Stimulated activated CD8-positive, alpha-beta memory T cell treated with anti-CD3 and anti-CD28 coated beads, Interleukin-15, amount 100 ng/mL, for 24 hours (primary cell): ENCODE measurements at regions not wholly inside any gene's neighbourhood (a gene's known extent, or its start where the extent isn't known, plus 50 kb on each side); places are given as distances from the start of the nearest gene placed in this dataset.

ENCODE experiments used
- DNase-seq: peaks from one replicate; pipeline ENCODE4 v3.0.0-alpha.2; 2020; ENCODE audit warnings: low read depth

GRCh38 chr1:5659606-5660005, 332.6 kb downstream of the NPHP4 start:
- no peak for DNase-seq

GRCh38 chr1:5658340-5659316, 333.6 kb downstream of the NPHP4 start:
- DNase-seq, result no peak

- no peak for DNase-seq
Observed at GRCh38 chr1:5651964-5652821, 340.0 kb downstream of the NPHP4 start.

DNA sequence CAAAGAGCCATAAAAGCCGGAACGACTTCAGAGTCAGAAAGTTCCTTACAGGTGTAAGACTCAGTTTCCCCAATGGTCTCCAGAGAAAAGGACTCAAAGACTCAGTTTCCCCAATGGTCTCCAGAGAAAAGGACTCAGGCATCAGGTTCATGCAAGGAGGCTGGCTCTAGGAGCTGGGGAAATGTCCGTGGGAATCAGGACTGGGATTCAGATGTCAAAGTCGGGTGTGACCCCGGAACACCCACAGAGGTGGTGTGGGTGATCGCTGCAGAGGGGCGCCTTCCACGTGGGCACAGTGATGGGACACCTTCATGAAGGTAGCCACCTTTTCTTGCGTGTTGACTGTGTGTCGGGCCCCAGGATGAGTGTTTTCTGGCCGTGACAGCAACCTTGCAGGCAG, 340.8 kb downstream of the NPHP4 start:
- DNase-seq, result no peak

GRCh38 chr1:5651027-5651410, 341.2 kb downstream of the NPHP4 start:
- DNase-seq, result no peak

GRCh38 chr1:5650283-5651026, 341.8 kb downstream of the NPHP4 start:
- DNase-seq, result no peak

GRCh38 chr1:5649795-5650194, 342.4 kb downstream of the NPHP4 start:
- DNase-seq, result no peak

DNA sequence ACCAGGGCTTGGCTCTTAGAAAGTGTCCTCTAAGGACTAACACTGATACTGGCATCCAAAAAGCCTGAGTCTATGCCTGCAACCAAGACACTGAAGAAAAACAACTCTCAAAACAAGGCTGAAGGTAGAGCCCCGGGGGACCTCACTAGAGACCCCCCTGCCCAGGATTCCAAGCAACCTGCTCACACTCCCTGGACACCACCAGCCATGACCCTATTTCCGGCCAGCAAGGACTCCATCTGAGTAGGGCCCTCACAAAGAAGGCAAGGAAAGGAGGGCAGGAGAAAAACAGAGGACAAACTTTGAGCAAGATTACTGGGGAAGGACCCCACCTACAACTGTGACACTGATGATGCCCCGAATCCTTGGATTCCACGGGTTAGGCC, 343.1 kb downstream of the NPHP4 start:
- DNase-seq, result no peak

- no peak for DNase-seq
Observed at GRCh38 chr1:5648410-5649165, 343.6 kb downstream of the NPHP4 start.

DNA sequence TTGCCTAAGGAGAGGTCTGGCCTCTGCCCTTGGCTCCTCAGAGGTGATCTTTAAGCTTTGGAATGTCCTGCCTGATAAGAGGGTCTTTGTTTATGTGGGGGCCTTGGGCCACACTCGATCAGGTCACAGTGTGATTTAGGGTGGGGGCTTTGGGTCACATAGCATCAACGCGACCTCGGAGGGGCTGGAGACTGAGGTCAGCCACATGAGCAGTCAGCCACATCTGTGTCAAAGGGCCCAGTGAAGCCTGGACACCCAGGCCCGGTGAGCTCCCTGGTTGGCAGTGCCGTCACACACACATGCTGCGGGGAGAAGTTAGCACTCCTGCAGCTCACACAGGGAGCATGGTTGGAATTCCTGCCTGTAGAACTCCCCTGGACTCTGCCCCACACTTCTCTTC, 345.0 kb downstream of the NPHP4 start:
- DNase-seq, result no peak

DNA sequence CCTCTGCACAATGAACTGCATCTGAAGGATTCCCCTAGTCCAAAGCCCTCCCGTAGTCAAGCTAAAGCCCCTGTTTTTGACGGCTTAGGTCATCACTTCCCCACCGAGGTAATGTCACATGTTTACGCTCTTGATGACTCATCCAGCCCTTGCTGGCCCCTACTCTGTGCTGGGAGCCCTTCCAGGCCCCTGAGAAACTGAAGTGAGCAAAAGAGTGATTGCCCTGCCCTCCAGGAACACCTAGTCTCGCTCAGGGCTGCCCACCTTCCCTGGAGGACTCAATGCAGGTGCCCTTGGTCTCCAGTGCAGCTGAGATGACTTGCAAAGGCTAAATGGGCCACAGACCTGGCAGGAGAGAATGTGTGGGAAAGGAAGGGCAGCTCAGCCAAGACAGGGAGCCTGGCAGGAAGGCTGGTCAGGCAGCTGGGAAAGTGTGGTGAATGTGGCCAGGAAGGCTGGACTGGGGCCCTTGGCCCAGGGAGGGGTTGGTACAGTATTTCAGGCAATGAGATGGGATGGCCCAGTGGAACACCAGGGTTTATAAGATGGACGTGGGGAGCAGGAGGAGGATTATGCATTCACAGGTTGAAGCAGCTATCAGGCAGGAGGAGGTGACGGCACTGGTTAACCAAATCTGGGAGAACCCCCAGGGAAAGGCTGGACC, 345.6 kb downstream of the NPHP4 start:
- no peak for DNase-seq

GRCh38 chr1:5645929-5646328, 346.3 kb downstream of the NPHP4 start:
- no peak for DNase-seq

GRCh38 chr1:5645135-5645399, 347.2 kb downstream of the NPHP4 start:
- no peak for DNase-seq

DNA sequence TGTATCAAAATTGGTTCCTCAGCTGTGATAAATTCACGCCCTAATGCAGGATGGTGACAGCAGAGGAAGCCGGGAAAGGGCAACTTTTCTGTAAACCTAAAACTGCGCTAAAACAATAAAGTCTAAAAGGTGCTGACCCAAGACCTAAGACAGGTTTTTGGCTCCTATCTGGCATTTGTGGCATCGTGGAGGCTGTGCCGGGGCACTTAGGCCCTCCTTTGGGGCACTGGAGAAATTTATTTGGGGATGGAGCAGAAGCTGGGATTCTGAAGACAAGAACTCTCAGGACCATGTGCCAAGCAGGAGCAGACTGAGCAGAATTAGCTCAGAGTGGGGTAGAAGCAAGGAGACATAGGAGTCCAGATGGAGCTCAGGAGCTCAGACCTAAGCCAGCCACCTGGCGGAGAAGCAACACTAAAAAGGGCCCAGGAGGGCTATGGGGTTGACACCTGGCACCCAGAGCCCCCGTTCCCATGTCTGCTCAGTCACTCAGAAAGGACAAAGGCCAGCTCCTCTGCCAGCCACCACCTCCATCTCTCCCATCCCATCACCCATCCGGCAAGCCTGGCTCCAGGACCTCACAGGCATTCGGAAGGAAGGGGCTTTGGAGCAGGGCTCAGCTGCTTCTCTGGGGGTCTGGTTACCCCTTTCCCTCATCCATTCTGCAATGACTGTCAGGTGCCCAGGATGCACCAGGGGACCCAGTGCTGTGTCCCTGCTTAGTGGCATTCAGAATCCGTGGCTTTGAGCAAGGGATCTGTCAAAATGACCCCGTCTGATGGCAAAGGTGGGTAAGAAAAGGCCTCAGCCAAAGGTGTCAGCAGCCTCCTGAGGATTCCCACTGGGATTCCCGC, 347.7 kb downstream of the NPHP4 start:
- DNase-seq, result no peak

DNA sequence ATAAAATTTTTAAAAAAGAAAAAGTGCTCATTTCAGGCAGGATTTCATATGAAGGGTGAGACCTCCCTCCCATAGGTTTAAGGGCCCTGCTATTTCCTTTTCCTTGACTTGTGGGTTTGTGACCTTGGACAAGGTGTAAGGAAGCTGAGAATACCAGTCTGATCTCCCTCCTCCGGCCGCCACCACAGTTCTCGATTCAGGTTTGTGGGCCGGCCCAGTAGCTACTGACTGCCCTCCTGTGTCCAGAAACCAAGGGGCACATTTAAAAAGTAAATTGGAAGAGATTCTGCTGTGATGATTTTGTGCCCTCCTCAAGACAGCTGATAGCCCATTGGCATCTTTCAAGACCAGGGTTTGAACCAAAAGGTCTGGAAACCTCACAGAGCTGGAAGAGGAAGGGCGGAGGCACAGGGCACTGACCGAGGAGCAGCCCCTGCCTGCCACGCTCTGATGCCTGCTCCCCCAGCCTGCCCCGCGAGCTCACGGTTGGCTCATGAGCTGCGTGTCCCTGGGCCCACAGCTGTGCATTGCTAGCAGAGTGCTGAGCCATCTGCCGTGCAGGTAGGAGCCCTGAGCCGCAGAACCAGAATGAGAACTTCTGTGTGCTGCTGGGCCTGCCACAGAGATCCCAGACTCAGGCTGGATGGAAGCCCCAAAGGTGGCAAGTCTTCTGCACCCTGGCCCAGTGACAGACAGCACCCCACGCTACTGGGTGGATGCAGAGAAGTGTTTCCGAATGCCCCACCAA, 348.7 kb downstream of the NPHP4 start:
- DNase-seq, result no peak

GRCh38 chr1:5640845-5641244, 351.4 kb downstream of the NPHP4 start:
- DNase-seq, result no peak

DNA sequence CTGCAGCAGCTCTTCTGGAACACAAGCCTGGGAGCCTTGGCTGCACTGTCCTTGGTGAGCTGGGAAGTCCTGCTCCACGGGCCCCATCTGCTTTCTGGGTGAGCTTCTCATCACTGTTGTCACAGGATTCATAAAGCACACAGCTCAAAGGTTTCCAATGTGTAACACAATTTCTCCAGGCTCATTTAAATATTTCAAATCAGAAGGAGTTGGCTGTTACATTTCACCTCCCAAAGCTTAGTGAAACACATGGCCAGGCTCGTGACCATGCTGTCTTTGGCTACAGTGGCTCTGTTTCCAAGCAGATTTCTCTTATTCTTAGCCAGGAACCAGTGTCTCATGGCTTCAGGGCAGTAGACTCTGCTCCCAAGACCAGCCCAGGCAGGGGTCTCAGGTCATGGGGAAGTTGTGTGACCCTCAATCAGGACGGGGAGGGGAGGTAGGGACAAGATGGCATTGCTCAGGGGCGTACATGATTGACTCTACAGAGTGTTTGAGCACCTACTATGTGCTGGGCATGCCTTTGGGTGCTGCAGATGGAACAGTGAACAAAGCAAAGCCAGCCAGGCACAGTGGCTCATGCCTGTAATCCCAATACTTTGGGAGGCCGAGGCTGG, 353.0 kb downstream of the NPHP4 start:
- DNase-seq, result no peak

- DNase-seq, result no peak
Observed at GRCh38 chr1:5638582-5638981, 353.6 kb downstream of the NPHP4 start.

GRCh38 chr1:5637171-5637570, 355.1 kb downstream of the NPHP4 start:
- DNase-seq, result no peak
